ENCODE measurements at regions not wholly inside any gene's neighbourhood (a gene's known extent, or its start where the extent isn't known, plus 50 kb on each side); places are given as distances from the start of the nearest gene placed in this dataset.
"Not testable (repeated sequence)": the region's sequence is repeated elsewhere in the genome, so short reads cannot be mapped to it uniquely, and the experiment has no call there.

DNA sequence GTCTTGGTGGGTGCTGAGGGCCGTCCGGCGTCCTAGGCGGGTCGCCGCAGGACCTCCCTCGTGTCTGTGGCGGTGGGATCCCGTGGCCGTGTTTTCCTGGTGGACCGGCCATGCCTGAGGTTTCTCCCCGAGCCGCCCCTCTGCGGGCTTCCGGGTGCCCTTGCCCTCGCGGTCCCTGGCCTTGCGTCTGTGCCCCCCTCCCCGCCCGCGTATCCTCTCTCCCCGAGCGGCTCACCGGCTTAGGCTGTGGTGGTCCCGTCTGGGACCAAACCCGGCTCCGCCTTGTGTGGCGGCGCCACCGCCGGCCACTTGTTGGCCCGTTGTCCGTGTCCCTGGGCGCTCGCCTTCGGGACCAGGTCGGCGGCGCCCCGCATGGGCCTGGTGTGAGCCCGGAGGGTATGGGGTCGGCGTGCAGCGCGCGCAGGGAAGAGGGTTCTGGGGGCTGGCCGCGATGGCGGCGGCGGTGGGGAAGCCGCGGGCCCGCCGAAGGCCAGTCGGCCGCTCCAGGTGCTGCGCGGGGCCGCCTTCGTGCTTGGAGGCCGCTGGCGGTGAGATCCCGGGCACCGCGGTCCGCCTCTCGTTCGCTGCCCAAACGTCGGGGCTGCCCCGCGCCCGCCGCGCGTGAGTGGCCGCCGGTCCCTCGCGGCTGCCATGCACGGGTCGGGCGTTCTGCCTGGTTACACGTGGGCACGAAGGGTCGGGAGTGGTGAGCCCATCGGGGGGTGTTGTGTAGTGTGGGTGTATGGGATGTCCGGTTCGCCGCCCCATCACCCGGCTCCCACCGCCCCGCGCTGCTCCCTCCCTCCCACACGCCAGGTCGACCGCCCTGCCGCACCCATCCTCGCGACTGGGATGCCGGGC is 3899.1 kb upstream of the OR11H1 start:
- no peak overlapping the region for H3K27ac ChIP-seq
- no peak for TF ChIP-seq ZFX (IDR thresholded peaks at IDR 0.05; ENCODE audit: borderline replicate concordance)

DNA sequence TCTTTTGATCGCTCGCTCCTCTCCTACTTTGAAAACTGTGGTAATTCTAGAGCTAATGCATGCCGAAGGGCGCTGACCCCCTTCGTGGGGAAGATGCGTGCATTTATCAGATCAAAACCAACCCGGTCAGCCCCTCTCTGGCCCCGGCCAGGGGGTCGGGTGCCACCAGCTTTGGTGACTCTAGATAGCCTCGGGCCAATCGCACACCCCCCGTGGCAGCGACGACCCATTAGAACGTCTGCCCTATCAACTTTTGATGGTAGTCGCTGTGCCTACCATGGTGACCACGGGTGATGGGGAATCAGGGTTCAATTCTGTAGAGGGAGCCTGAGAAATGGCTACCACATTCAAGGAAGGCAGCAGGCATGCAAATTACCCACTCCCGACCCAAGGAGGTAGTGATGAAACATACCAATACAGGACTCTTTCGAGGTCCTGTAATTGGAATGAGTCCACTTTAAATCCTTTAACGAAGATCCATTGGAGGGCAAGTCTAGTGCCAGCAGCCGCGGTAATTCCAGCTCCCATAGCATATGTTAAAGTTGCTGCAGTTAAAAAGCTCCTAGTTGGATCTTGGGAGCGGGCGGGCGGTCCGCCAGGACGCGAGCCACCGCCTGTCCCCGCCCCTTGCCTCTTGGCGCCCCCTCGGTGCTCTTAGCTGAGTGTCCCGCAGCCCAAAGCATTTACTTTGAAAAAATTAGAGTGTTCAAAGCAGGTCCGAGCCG is 3898.2 kb upstream of the OR11H1 start:
- TF ChIP-seq ZFX (IDR thresholded peaks at IDR 0.05; ENCODE audit: borderline replicate concordance), result no peak
- TF ChIP-seq CTCF (IDR thresholded peaks at IDR 0.05), result no peak
- H3K27ac ChIP-seq, result no peak overlapping the region

GRCh38 chr22:11630386-11631084 is 3897.5 kb upstream of the OR11H1 start:
- not testable (repeated sequence) for H3K27ac ChIP-seq

Measured in 22Rv1 (cell line).